ENCODE measurements at regions not wholly inside any gene's neighbourhood (a gene's known extent, or its start where the extent isn't known, plus 50 kb on each side); places are given as distances from the start of the nearest gene placed in this dataset.

GRCh38 chr21:24339406-24339805 is 1267.9 kb downstream of the MRPL39 start:
- no peak for DNase-seq (ENCODE audit: low spot score)
- no peak overlapping the region for H3K4me3 ChIP-seq (ENCODE audit: low read depth in 1 of 3, low read length in 3 of 3)
- no peaks in the 10 kb centered on the region for H3K27me3 ChIP-seq (ENCODE audit: control insufficient read depth in 4 of 4, insufficient read depth in 4 of 4, low read length in 3 of 4)
- H3K27ac ChIP-seq (ENCODE audit: low read depth in 1 of 2, low read length in 2 of 2), result no peak overlapping the region
- no peak for TF ChIP-seq HNF4G (IDR thresholded peaks at IDR 0.05)
- TF ChIP-seq NR2F2 (IDR thresholded peaks at IDR 0.05), result no peak
- no peak overlapping the region for H3K9ac ChIP-seq (ENCODE audit: low read depth in 1 of 2, low read length in 2 of 2)
- no peaks in the 10 kb centered on the region for H3K4me1 ChIP-seq (ENCODE audit: control insufficient read depth in 4 of 4, insufficient read depth in 4 of 4, low read length in 3 of 4)
- H3K36me3 ChIP-seq (ENCODE audit: control insufficient read depth in 4 of 4, insufficient read depth in 3 of 4, low read depth in 1 of 4, low read length in 3 of 4), result no peaks in the 10 kb centered on the region
- H3K9me3 ChIP-seq (ENCODE audit: control insufficient read depth in 4 of 4, low read length in 3 of 4), result no peaks in the 10 kb centered on the region
- 72% methylated on average over 2 of the region's 2 CpGs for WGBS

- Histone ChIP-seq H3K36me3 (ENCODE audit: control insufficient read depth in 4 of 4, insufficient read depth in 3 of 4, low read depth in 1 of 4, low read length in 3 of 4) (no peaks in the 10 kb centered on the region), H3K9ac (ENCODE audit: low read depth in 1 of 2, low read length in 2 of 2) (no peak overlapping the region), H3K27ac (ENCODE audit: low read depth in 1 of 2, low read length in 2 of 2) (no peak overlapping the region), H3K4me1 (ENCODE audit: control insufficient read depth in 4 of 4, insufficient read depth in 4 of 4, low read length in 3 of 4) (no peaks in the 10 kb centered on the region), H3K27me3 (ENCODE audit: control insufficient read depth in 4 of 4, insufficient read depth in 4 of 4, low read length in 3 of 4) (no peaks in the 10 kb centered on the region), H3K4me3 (ENCODE audit: low read depth in 1 of 3, low read length in 3 of 3) (no peak overlapping the region), H3K9me3 (ENCODE audit: control insufficient read depth in 4 of 4, low read length in 3 of 4) (no peaks in the 10 kb centered on the region)
- no peak for DNase-seq (ENCODE audit: low spot score)
- WGBS, result 88% methylated on average over 6 of the region's 6 CpGs
- no peak for TF ChIP-seq YY1 (IDR thresholded peaks at IDR 0.05)
- TF ChIP-seq CTCF (IDR thresholded peaks at IDR 0.05; ENCODE audit: low read depth, low read length, missing input control), result no peak
- no peak for TF ChIP-seq REST (IDR thresholded peaks at IDR 0.05)
- TF ChIP-seq TAF1 (conservative IDR thresholded peaks at IDR 0.05), result no peak
- TF ChIP-seq NR2F2 (IDR thresholded peaks at IDR 0.05), result no peak
- TF ChIP-seq GABPA (IDR thresholded peaks at IDR 0.05 in 1 of 2, conservative IDR thresholded peaks at IDR 0.05 in 1 of 2), result no peak
- no peak for TF ChIP-seq SP1 (IDR thresholded peaks at IDR 0.05)
- no peak for TF ChIP-seq RAD21 (IDR thresholded peaks at IDR 0.05)
- TF ChIP-seq EGR1 (IDR thresholded peaks at IDR 0.05; ENCODE audit: low read depth in 2 of 2), result no peak
- TF ChIP-seq JUND (IDR thresholded peaks at IDR 0.05), result no peak
- no peak for TF ChIP-seq FOXA2 (IDR thresholded peaks at IDR 0.05)
- no peak for TF ChIP-seq ZBTB33 (IDR thresholded peaks at IDR 0.05)
- no peak for TF ChIP-seq RXRA (IDR thresholded peaks at IDR 0.05)
- TF ChIP-seq FOXA1 (IDR thresholded peaks at IDR 0.05), result no peak
- no peak for TF ChIP-seq HNF4G (IDR thresholded peaks at IDR 0.05)
- no peak for TF ChIP-seq HNF4A (conservative IDR thresholded peaks at IDR 0.05)
- no peak for TF ChIP-seq MAX (IDR thresholded peaks at IDR 0.05)
Measured at GRCh38 chr21:24336491-24336890, 1270.8 kb downstream of the MRPL39 start.
